ENCODE measurements at regions not wholly inside any gene's neighbourhood (a gene's known extent, or its start where the extent isn't known, plus 50 kb on each side); places are given as distances from the start of the nearest gene placed in this dataset.

DNA sequence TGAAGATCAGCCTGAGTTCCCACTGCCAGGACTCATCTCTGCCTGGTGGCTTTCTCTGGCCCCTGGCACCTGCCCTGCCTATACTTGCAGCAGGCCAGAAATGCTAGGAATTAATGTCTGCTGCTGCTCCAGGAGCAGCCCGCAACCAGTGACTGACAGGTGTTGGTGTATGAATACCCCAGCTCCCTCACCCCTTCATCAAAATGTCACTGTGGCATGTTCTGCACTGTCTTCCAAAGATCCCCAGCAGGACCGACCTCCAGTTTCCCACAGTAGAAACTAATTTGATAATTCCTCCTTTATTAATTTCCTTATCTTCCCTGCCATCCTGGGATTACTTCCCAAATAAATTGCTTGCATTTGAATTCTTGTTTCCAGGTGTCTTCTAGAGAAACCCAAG lies 425.4 kb downstream of the BCOR start:
- POLR2A ChIA-PET: no interaction called here

GRCh38 chrX:39674490-39675161 lies 423.1 kb downstream of the BCOR start:
- CTCF ChIA-PET: interaction anchor here (1.4 kb wide), 1 partner anchor 11 kb away, joined by 4 read pairs; no protein-coding TSS in a partner anchor
- no peaks in the 10 kb centered on the region for H3K9me2 ChIP-seq
- no peaks in the 10 kb centered on the region for H4K20me1 ChIP-seq (ENCODE audit: insufficient read depth)
- POLR2A ChIA-PET: no interaction called here
- H3K27ac ChIP-seq (ENCODE audit: low read depth in 2 of 2, low read length in 1 of 2): no peak overlapping the region
- H3K4me1 ChIP-seq (ENCODE audit: control insufficient read depth in 1 of 2, insufficient read depth in 2 of 2, low read depth in 1 of 2, low read length in 1 of 2): peaks cover 0 to 13% of the 10 kb centered on the region in 2 experiments; a peak in 1 of 4 replicates
- no peak overlapping the region for H2AFZ ChIP-seq (ENCODE audit: low read depth)
- H3K79me2 ChIP-seq (ENCODE audit: insufficient read depth): no peaks in the 10 kb centered on the region
- no peaks in the 10 kb centered on the region for H3K9me3 ChIP-seq
- H3K4me3 ChIP-seq (ENCODE audit: low read depth in 2 of 2, low read length in 1 of 2): no peak overlapping the region
- no peaks in the 10 kb centered on the region for H3K27me3 ChIP-seq (ENCODE audit: insufficient read depth)
- no peaks in the 10 kb centered on the region for H3F3A ChIP-seq (replicated peaks; ENCODE audit: insufficient read depth)
- no peak overlapping the region for H3K9ac ChIP-seq
- 35% methylated on average over 5 of the region's 5 CpGs for WGBS (ENCODE audit: low lambda C conversion rate)
- no peak overlapping the region for H3K4me2 ChIP-seq
- H3K36me3 ChIP-seq (replicated peaks in 1 of 2; ENCODE audit: control insufficient read depth in 1 of 2, insufficient read depth in 2 of 2, low read length in 1 of 2): no peaks in the 10 kb centered on the region
- no peak for DNase-seq
- TF ChIP-seq GABPA (IDR thresholded peaks at IDR 0.05; ENCODE audit: low read depth): no peak
- TF ChIP-seq EZH2phosphoT487 (IDR thresholded peaks at IDR 0.05; ENCODE audit: borderline replicate concordance, low read depth): no peak
- TF ChIP-seq RAD21 (IDR thresholded peaks at IDR 0.05; ENCODE audit: low read length): no peak
- TF ChIP-seq RXRA (IDR thresholded peaks at IDR 0.05; ENCODE audit: borderline replicate concordance, low read depth): no peak
- TF ChIP-seq FOSL2 (IDR thresholded peaks at IDR 0.05; ENCODE audit: borderline replicate concordance, low read depth): no peak
- TF ChIP-seq EP300 (IDR thresholded peaks at IDR 0.05; ENCODE audit: borderline replicate concordance in 1 of 2, low read depth in 1 of 2, low read length in 1 of 2): no peak
- TF ChIP-seq, protein P1, sequence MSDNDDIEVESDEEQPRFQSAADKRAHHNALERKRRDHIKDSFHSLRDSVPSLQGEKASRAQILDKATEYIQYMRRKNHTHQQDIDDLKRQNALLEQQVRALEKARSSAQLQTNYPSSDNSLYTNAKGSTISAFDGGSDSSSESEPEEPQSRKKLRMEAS (IDR thresholded peaks at IDR 0.05; ENCODE audit: low read depth): no peak
- no peak for TF ChIP-seq SIN3A (IDR thresholded peaks at IDR 0.05; ENCODE audit: borderline replicate concordance, low read depth, low read length)
- no peak for TF ChIP-seq CHD2 (IDR thresholded peaks at IDR 0.05; ENCODE audit: low read length, partially characterized antibody)
- TF ChIP-seq, protein P2, sequence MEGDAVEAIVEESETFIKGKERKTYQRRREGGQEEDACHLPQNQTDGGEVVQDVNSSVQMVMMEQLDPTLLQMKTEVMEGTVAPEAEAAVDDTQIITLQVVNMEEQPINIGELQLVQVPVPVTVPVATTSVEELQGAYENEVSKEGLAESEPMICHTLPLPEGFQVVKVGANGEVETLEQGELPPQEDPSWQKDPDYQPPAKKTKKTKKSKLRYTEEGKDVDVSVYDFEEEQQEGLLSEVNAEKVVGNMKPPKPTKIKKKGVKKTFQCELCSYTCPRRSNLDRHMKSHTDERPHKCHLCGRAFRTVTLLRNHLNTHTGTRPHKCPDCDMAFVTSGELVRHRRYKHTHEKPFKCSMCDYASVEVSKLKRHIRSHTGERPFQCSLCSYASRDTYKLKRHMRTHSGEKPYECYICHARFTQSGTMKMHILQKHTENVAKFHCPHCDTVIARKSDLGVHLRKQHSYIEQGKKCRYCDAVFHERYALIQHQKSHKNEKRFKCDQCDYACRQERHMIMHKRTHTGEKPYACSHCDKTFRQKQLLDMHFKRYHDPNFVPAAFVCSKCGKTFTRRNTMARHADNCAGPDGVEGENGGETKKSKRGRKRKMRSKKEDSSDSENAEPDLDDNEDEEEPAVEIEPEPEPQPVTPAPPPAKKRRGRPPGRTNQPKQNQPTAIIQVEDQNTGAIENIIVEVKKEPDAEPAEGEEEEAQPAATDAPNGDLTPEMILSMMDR (IDR thresholded peaks at IDR 0.05): no peak
- TF ChIP-seq POLR2AphosphoS5 (IDR thresholded peaks at IDR 0.05; ENCODE audit: low read depth, low read length): no peak
- TF ChIP-seq JUND (IDR thresholded peaks at IDR 0.05): no peak
- no peak for TF ChIP-seq RFX5 (IDR thresholded peaks at IDR 0.05; ENCODE audit: low read length)
- no peak for TF ChIP-seq FOXM1 (IDR thresholded peaks at IDR 0.05; ENCODE audit: low read depth)
- TF ChIP-seq SMC3 (IDR thresholded peaks at IDR 0.05; ENCODE audit: low read depth, low read length): no peak
- no peak for TF ChIP-seq RCOR1 (IDR thresholded peaks at IDR 0.05; ENCODE audit: low read length)
- TF ChIP-seq, protein P3, sequence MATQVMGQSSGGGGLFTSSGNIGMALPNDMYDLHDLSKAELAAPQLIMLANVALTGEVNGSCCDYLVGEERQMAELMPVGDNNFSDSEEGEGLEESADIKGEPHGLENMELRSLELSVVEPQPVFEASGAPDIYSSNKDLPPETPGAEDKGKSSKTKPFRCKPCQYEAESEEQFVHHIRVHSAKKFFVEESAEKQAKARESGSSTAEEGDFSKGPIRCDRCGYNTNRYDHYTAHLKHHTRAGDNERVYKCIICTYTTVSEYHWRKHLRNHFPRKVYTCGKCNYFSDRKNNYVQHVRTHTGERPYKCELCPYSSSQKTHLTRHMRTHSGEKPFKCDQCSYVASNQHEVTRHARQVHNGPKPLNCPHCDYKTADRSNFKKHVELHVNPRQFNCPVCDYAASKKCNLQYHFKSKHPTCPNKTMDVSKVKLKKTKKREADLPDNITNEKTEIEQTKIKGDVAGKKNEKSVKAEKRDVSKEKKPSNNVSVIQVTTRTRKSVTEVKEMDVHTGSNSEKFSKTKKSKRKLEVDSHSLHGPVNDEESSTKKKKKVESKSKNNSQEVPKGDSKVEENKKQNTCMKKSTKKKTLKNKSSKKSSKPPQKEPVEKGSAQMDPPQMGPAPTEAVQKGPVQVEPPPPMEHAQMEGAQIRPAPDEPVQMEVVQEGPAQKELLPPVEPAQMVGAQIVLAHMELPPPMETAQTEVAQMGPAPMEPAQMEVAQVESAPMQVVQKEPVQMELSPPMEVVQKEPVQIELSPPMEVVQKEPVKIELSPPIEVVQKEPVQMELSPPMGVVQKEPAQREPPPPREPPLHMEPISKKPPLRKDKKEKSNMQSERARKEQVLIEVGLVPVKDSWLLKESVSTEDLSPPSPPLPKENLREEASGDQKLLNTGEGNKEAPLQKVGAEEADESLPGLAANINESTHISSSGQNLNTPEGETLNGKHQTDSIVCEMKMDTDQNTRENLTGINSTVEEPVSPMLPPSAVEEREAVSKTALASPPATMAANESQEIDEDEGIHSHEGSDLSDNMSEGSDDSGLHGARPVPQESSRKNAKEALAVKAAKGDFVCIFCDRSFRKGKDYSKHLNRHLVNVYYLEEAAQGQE (IDR thresholded peaks at IDR 0.05; ENCODE audit: low read depth, low read length): no peak
- TF ChIP-seq, protein P4, sequence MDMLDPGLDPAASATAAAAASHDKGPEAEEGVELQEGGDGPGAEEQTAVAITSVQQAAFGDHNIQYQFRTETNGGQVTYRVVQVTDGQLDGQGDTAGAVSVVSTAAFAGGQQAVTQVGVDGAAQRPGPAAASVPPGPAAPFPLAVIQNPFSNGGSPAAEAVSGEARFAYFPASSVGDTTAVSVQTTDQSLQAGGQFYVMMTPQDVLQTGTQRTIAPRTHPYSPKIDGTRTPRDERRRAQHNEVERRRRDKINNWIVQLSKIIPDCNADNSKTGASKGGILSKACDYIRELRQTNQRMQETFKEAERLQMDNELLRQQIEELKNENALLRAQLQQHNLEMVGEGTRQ (IDR thresholded peaks at IDR 0.05; ENCODE audit: borderline replicate concordance, low read depth, low read length): no peak

More for the DNA sequence above, 425.4 kb downstream of the BCOR start:
- TF ChIP-seq EZH2phosphoT487 (IDR thresholded peaks at IDR 0.05; ENCODE audit: borderline replicate concordance, low read depth): no peak
- TF ChIP-seq JUND (IDR thresholded peaks at IDR 0.05): no peak
- no peak for TF ChIP-seq NFIC (IDR thresholded peaks at IDR 0.05; ENCODE audit: borderline replicate concordance)
- no peak for TF ChIP-seq TEAD4 (IDR thresholded peaks at IDR 0.05; ENCODE audit: borderline replicate concordance, insufficient read depth)
- no peaks in the 10 kb centered on the region for H3F3A ChIP-seq (replicated peaks; ENCODE audit: insufficient read depth)
- no peaks in the 10 kb centered on the region for H3K79me2 ChIP-seq (ENCODE audit: insufficient read depth)
- CTCF ChIA-PET: interaction anchor here (1.8 kb wide), 1 partner anchor 9 kb away, joined by 4 read pairs; no protein-coding TSS in a partner anchor
- no peak overlapping the region for H3K4me3 ChIP-seq (ENCODE audit: low read depth in 2 of 2, low read length in 1 of 2)
- H3K9me3 ChIP-seq: no peaks in the 10 kb centered on the region
- no peaks in the 10 kb centered on the region for H3K9me2 ChIP-seq
- H3K4me2 ChIP-seq: no peak overlapping the region
- no peaks in the 10 kb centered on the region for H3K27me3 ChIP-seq (ENCODE audit: insufficient read depth)
- H3K36me3 ChIP-seq (replicated peaks in 1 of 2; ENCODE audit: control insufficient read depth in 1 of 2, insufficient read depth in 2 of 2, low read length in 1 of 2): no peaks in the 10 kb centered on the region
- no peak for DNase-seq
- no peaks in the 10 kb centered on the region for H4K20me1 ChIP-seq (ENCODE audit: insufficient read depth)
- H3K4me1 ChIP-seq (ENCODE audit: control insufficient read depth in 1 of 2, insufficient read depth in 2 of 2, low read depth in 1 of 2, low read length in 1 of 2): peaks cover 0 to 12% of the 10 kb centered on the region in 2 experiments; a peak in 1 of 4 replicates
- WGBS (ENCODE audit: low lambda C conversion rate): 51% methylated on average over 2 of the region's 2 CpGs
- no peak overlapping the region for H2AFZ ChIP-seq (ENCODE audit: low read depth)
- H3K9ac ChIP-seq: no peak overlapping the region
- H3K27ac ChIP-seq (ENCODE audit: low read depth in 2 of 2, low read length in 1 of 2): no peak overlapping the region
